Germinal center (tissue), 1 donor: ENCODE measurements at regions not wholly inside any gene's neighbourhood (a gene's known extent, or its start where the extent isn't known, plus 50 kb on each side); places are given as distances from the start of the nearest gene placed in this dataset.
A peak's percentile ranks its signal among the peaks of the same experiment; 100 is the strongest.
"Not testable (repeated sequence)": the region's sequence is repeated elsewhere in the genome, so short reads cannot be mapped to it uniquely, and the experiment has no call there.

Source experiments
- DNase-seq: peaks from one replicate; pipeline ENCODE4 v3.0.0; 2012; ENCODE audit warnings: mixed read lengths, low spot score

DNA sequence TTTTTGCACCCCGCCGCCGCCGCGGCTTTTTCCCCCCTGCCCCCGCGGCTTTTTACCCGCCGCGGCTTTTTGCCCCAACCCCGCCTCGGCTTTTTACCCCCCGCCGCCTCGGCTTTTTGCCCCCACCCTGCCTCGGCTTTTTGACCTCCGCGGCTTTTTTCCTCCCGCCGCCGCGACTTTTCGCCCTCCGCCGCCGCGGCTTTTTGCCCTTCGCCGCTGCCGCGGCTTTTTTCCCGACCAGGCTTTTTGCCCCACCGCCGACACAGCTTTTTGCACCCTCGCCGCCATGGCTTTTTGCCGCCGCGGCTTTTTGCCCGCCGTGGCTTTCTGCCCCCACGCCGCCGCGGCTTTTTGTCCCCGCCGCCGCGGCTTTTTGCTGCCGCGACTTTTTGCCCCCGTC, 137.0 kb upstream of the TP53TG3D start:
- DNase-seq, result peak; percentile 0

GRCh38 chr16:32116533-32116932, 136.6 kb upstream of the TP53TG3D start:
- not testable (repeated sequence) for DNase-seq

DNA sequence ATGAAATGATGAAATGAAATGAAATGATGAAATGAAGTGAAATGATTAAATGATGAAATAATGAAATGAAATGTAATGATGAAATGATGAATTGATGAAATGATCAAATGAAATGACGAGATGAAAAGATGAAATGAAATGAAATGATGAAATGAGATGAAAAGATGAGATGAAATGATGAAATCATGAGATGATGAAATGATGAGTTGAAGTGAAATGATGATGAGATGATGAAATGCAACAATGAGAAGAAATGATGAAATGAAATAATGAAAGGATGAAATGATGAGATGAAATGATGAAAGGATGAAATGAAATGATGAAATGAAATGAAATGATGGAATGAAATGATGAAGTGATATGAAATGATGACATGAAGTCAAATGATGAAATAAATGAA, 132.7 kb upstream of the TP53TG3D start:
- DNase-seq, result not testable (repeated sequence)

DNA sequence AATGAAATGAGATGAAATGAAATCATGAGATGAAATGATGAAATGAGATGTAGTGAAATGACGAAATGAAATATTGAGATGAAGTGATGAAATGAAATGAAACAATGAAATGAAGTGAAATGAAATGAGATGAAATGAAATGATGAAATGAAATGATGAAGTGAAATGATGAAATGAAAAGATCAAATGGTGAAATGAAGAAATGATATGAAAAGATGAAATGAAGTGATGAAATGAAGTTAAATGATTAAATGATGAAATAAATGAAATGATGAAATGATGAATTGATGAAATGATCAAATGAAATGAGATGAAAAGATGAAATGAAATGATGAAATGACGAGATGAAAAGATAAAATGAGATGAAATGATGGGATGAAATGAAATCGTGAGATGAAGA, 132.3 kb upstream of the TP53TG3D start:
- DNase-seq, result not testable (repeated sequence)

- not testable (repeated sequence) for DNase-seq
Observed at GRCh38 chr16:32121273-32121900, 131.7 kb upstream of the TP53TG3D start.

- not testable (repeated sequence) for DNase-seq
Observed at GRCh38 chr16:32152434-32152833, 100.7 kb upstream of the TP53TG3D start.

DNA sequence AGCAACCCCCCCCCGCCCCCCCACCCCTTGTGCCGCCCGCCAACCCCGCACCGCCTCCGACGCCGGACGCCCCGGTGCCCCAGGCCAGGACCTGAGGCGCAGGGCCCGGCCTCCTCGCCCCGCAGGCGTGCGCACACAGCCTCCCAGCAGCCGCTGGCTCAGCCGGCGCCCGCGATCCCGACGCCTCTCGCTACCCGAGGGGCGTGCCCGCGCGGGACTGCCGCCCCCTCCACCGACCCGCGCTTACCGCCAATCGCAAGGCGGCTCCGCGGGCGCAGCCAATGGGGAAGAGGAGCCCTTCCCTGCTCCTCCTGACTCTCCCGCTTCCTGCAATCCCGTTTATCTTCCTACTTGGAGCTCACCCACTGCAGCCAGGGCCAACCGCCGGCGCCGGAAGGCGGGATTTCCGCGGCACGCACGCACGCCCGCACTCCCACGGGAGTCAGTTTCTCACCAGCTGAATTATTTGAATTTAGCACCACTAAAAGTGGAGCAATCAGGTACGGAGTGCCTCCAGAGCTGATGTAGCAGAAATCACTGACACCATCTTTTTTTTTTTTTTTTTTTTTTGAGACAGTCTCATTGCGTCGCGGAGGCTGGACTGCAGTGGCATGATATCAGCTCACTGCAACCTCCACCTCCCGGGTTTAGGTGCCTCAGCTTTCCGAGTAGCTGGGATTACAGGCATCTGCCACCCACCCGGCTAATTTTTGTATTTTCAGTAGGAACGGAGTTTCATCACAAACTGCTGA, 65.0 kb upstream of the TP53TG3D start:
- not testable (repeated sequence) for DNase-seq

GRCh38 chr16:32202585-32202984, 50.5 kb upstream of the TP53TG3D start:
- DNase-seq, result not testable (repeated sequence)
